ENCODE measurements at regions not wholly inside any gene's neighbourhood (a gene's known extent, or its start where the extent isn't known, plus 50 kb on each side); places are given as distances from the start of the nearest gene placed in this dataset.

GRCh38 chr4:170651786-170652185 lies 562.0 kb upstream of the AADAT start:
- TF ChIP-seq POLR2A (IDR thresholded peaks at IDR 0.05) = no peak
- no peak for TF ChIP-seq CTCF (IDR thresholded peaks at IDR 0.05)

Data from esophagus squamous epithelium (tissue), 4 donors.